Liver (tissue), 3 donors: ENCODE measurements at regions not wholly inside any gene's neighbourhood (a gene's known extent, or its start where the extent isn't known, plus 50 kb on each side); places are given as distances from the start of the nearest gene placed in this dataset.

Experiments used
- ATF3 ChIP-seq: IDR thresholded peaks from 2 replicates; pipeline ENCODE4 v1.6.1; 2016; ENCODE audit warnings: antibody characterized with exemption
- CTCF ChIP-seq: fragments of 150-350 bp; IDR thresholded peaks from 2 replicates; pipeline ENCODE4 v1.5.1; 2017; ENCODE audit warnings: improper control_type of control experiment, low read depth, low read length; ENCODE audit not compliant: missing input control
- EGR1 ChIP-seq, 2 donors: IDR thresholded peaks; 2 replicates each; pipeline ENCODE4 v1.6.1; 2016 to 2018; ENCODE audit warnings: antibody characterized with exemption in 2 of 2, low read depth in 2 of 2
- FOXA1 ChIP-seq: IDR thresholded peaks from 2 replicates; pipeline ENCODE4 v1.6.1; 2016; ENCODE audit warnings: antibody characterized with exemption
- GABPA ChIP-seq, 2 donors: IDR thresholded peaks in 1 of 2; conservative IDR thresholded peaks in 1 of 2; 2 replicates each; pipeline ENCODE4 v1.6.1; 2016; ENCODE audit warnings: antibody characterized with exemption in 2 of 2, mild to moderate bottlenecking in 1 of 2, moderate library complexity in 1 of 2
- HNF4G ChIP-seq: IDR thresholded peaks from 2 replicates; pipeline ENCODE4 v1.6.1; 2016; ENCODE audit warnings: antibody characterized with exemption
- JUND ChIP-seq, 2 donors: IDR thresholded peaks; 2 replicates each; pipeline ENCODE4 v1.6.1; 2016; ENCODE audit warnings: antibody characterized with exemption in 2 of 2
- MAX ChIP-seq: IDR thresholded peaks from 2 replicates; pipeline ENCODE4 v1.6.1; 2016; ENCODE audit warnings: antibody characterized with exemption
- NR2F2 ChIP-seq: IDR thresholded peaks from 2 replicates; pipeline ENCODE4 v1.6.1; 2016; ENCODE audit warnings: antibody characterized with exemption
- RAD21 ChIP-seq, 2 donors: IDR thresholded peaks; 2 replicates each; pipeline ENCODE4 v1.6.1; 2016; ENCODE audit warnings: antibody characterized with exemption in 2 of 2, mild to moderate bottlenecking in 2 of 2
- REST ChIP-seq: IDR thresholded peaks from 2 replicates; pipeline ENCODE4 v1.6.1; 2016; ENCODE audit warnings: antibody characterized with exemption, mild to moderate bottlenecking
- RXRA ChIP-seq, 2 donors: IDR thresholded peaks; 2 replicates each; pipeline ENCODE4 v1.6.1; 2017 to 2018; ENCODE audit warnings: antibody characterized with exemption in 2 of 2, mild to moderate bottlenecking in 1 of 2
- TAF1 ChIP-seq: conservative IDR thresholded peaks from 2 replicates; pipeline ENCODE4 v1.6.1; 2016; ENCODE audit warnings: antibody characterized with exemption, mild to moderate bottlenecking
- YY1 ChIP-seq: IDR thresholded peaks from 2 replicates; pipeline ENCODE4 v1.6.1; 2016; ENCODE audit warnings: antibody characterized with exemption, mild to moderate bottlenecking
- donor health status: healthy.
- donor health status: healthy.

DNA sequence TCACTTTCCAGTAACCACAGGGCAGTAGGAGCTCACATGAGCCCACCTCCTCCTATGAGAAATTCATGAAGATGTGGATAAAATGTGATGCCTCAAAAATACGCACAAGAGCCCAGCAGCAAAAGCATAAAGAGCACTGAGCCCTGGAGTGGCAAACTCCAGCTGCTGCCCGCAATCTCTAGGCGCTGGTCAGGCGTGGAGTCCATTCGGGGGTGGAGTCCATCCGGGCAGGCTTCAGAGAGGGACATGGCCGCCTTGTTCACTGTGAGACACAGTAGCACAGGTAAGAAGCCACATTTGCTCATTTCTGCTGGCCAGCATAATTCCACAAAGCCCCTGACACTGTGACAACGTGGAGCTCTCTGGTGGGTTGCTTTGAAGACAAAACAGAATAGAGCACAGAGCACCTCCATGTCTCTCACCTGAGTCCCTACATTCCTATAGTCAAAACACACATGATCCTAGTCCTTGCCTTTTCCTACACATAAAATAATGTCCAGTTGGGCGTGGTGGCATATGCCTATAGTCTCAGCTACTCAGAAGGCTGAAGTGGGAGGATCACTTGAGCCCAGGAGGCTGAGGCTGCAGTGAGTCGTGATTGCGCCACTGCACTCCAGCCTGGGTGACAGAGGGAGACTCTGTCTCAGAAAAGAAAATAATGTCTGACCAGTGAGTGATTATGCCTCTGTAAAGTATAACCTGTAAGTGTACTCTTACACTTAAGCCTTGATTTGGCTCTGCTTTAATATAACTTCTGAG is 365.2 kb downstream of the GADD45G start:
- no peak for TF ChIP-seq CTCF
- TF ChIP-seq GABPA (IDR thresholded peaks at IDR 0.05 in 1 of 2, conservative IDR thresholded peaks at IDR 0.05 in 1 of 2): no peak
- TF ChIP-seq ATF3: no peak
- no peak for TF ChIP-seq REST
- TF ChIP-seq FOXA1: no peak
- TF ChIP-seq NR2F2: no peak
- TF ChIP-seq YY1: no peak
- no peak for TF ChIP-seq EGR1 (IDR thresholded peaks at IDR 0.05; ENCODE audit: low read depth in 2 of 2)
- no peak for TF ChIP-seq JUND (IDR thresholded peaks at IDR 0.05)
- no peak for TF ChIP-seq TAF1
- no peak for TF ChIP-seq RXRA (IDR thresholded peaks at IDR 0.05)
- TF ChIP-seq HNF4G: no peak
- no peak for TF ChIP-seq MAX
- TF ChIP-seq RAD21 (IDR thresholded peaks at IDR 0.05): no peak
